ENCODE measurements at regions not wholly inside any gene's neighbourhood (a gene's known extent, or its start where the extent isn't known, plus 50 kb on each side); places are given as distances from the start of the nearest gene placed in this dataset.
"Not testable (repeated sequence)": the region's sequence is repeated elsewhere in the genome, so short reads cannot be mapped to it uniquely, and the experiment has no call there.

DNA sequence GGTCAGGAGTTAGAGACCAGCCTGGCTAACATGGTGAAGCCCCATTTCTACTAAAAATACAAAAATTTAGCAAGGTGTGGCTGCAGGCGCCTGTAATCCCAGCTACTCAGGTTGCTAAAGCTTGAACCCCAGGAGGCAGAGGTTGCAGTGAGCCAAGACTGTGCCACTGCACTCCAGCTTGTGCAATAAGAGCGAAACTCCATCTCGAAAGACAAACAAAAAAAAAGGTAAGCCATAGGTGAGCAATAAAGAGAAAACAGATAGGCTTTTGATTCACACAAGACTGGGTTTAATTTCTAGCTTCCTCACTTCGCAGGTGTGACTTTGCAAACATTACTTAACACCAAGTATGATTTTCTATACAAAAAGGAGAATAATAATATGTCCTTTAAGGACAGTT lies 72.3 kb upstream of the ACBD5 start:
- TF ChIP-seq CTCF (IDR thresholded peaks at IDR 0.05; ENCODE audit: control insufficient read depth, insufficient read depth, low read depth, low read length, missing control alignments) = no peak
- H3K4me3 ChIP-seq (ENCODE audit: control insufficient read depth, low read depth, low read length) = no peak overlapping the region
- no peak for DNase-seq (ENCODE audit: low read depth)

- DNase-seq (ENCODE audit: low read depth); H3K4me3 ChIP-seq (ENCODE audit: control insufficient read depth, low read depth, low read length): not testable (repeated sequence)
Measured at GRCh38 chr10:27311809-27312208, 71.2 kb upstream of the ACBD5 start.

DNA sequence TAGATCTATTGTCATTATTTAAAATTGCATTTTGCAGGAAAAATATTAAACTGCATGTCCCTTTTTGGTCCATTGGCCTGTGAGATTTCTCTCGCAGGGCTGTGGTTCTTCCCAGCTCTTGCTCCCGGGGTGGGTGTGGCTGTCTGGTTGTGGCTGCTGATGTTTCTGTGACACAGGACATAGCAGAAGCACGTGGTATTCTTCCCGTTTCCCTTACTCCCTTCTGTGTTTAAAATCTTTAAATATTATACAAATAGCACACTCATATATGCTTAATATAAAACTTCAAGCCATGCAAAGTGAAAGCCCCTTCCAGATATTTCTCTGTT lies 57.9 kb upstream of the ACBD5 start:
- not testable (repeated sequence) for DNase-seq (ENCODE audit: low read depth); H3K4me3 ChIP-seq (ENCODE audit: control insufficient read depth, low read depth, low read length)

DNA sequence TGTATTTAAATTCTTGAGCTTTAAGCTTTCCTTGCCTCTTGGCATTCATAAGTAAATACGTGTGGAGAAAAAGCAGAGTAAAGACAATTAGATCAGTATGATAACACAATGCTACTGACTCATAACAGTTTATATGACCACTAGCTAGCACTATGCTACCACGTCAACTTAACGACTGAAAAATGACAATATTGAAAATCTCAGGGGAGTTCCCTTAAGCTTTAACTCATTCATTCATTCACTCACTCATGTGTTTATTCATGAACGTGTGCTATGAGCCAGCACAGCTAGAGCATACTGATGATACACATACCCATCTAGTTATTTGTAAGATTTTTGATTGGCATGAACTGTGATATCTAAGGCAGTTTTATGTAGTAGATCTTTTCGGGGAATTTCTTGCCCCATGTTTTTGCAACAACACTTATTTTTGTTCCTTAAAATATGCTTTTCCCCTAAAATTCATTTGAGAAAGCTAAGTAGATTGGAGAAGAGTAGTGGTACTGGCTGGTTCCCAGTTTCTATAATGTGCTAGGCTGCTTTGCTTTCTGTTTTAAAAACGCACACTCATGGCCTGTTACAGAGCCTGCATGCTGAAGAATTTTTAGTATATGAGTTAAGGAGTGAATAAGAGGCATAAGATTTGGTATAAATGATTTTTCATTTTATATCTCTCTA lies 57.4 kb upstream of the ACBD5 start:
- no peak for DNase-seq (ENCODE audit: low read depth)
- no peak overlapping the region for H3K4me3 ChIP-seq (ENCODE audit: control insufficient read depth, low read depth, low read length)
- no peak for TF ChIP-seq CTCF (IDR thresholded peaks at IDR 0.05; ENCODE audit: control insufficient read depth, insufficient read depth, low read depth, low read length, missing control alignments)

GRCh38 chr10:27296285-27296684 lies 55.7 kb upstream of the ACBD5 start:
- DNase-seq (ENCODE audit: low read depth) = not testable (repeated sequence)

GRCh38 chr10:27291253-27291895 lies 50.8 kb upstream of the ACBD5 start:
- not testable (repeated sequence) for DNase-seq (ENCODE audit: low read depth); H3K4me3 ChIP-seq (ENCODE audit: control insufficient read depth, low read depth, low read length)

More at GRCh38 chr10:27296285-27296684, 55.7 kb upstream of the ACBD5 start:
- H3K4me3 ChIP-seq (ENCODE audit: control insufficient read depth, low read depth, low read length) = not testable (repeated sequence)

All from AG09309 (cell line).